NCI-H82 (cell line): ENCODE measurements at regions not wholly inside any gene's neighbourhood (a gene's known extent, or its start where the extent isn't known, plus 50 kb on each side); places are given as distances from the start of the nearest gene placed in this dataset.

Source experiments
- DNase-seq: peaks from one replicate; lab custom pipeline; 2025; lab: John Stamatoyannopoulos, UW

DNA sequence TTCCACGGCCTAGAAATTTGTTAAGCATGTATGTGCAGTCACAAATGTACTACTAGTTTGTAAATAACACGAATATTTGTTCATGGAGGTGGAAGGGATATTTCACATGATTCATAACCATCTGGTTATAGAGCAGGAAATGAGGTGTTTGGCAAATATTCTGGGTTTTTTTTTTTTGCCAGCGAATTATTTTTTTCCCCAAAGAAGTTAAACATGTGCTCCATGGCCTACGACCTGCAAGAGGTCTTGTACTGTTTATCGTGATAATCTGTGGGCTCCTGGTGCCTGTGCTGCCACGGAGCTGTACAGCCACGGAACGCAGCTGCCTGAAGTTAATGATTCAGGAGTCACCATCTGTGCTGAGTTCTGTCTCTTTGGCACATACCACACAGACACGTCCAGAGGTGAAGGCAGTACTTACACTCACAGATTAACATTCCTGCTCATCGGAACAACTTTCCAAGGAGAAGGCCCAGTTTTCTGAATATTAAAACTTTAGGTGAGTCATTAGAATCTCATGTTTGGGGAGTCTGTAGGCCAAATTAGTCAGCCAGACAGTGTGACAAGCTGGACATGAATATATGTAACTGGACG lies 156.3 kb downstream of the TMX1 start:
- DNase-seq, result peak; percentile 80

- no peak for DNase-seq
Measured at GRCh38 chr14:51398898-51399297, 158.9 kb downstream of the TMX1 start.

DNA sequence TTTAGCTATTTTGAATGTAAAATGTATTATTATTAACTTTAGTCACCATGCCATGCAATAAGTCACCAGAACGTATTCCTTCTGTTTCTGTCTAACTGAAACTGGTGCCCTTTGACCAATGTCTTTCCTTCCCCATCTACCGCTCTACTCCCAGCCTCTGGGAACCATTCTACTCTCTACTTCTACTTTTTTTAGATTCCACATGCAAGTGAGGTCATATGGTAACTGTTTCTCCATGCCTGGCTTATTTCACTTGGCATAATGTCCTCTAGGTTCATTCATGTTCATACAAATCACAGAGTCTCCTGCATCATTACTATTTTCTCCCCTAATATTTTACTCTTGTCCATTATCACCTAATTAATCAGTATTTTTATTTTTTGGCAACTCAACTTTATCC lies 160.1 kb downstream of the TMX1 start:
- DNase-seq, result no peak

DNA sequence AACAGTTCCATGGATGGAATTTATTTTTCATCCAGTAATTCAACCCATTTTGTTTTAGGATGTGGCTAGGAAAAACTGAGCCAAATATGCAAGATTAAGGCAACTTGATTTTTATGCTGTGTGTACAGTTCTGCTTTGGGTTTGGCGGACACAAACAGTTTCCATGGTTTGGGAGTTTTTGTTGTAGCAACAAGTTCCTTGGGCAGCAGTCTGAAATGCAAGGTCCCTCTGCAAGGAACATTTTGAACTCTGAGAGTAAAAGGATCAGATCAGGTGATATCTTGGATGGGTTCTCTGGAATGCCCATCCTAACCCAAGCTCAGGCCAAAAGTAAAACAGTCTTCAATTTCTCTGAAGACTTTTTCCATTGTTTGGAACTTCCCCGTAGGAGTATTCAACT lies 161.2 kb downstream of the TMX1 start:
- no peak for DNase-seq

DNA sequence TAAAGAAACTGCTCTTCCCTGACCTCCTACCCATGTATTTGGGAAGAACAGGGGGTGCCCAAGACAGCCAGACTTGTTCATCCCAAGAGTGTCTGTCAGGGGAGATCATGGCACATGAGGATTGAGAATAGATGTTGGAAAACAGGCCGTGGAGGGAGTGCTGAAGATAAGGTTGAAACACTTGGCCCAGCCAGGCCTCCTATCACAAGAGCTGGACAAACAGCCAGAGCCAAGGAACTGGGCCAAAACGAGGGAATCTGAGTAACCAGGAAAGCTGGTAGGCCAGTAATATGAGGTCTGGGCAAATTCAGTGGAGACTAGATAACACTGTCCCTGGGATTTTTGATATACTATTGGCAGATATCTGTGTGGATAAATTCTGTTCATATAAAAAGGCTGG lies 161.7 kb downstream of the TMX1 start:
- no peak for DNase-seq

- DNase-seq, result no peak
Measured at GRCh38 chr14:51410897-51411296, 170.8 kb downstream of the TMX1 start.

- DNase-seq, result no peak
Measured at GRCh38 chr14:51419685-51420084, 179.6 kb downstream of the TMX1 start.

- no peak for DNase-seq
Measured at GRCh38 chr14:51422704-51423103, 182.7 kb downstream of the TMX1 start.

GRCh38 chr14:51424041-51424440 lies 184.0 kb downstream of the TMX1 start:
- DNase-seq, result no peak

- DNase-seq, result no peak
Measured at GRCh38 chr14:51424561-51425251, 184.7 kb downstream of the TMX1 start.

DNA sequence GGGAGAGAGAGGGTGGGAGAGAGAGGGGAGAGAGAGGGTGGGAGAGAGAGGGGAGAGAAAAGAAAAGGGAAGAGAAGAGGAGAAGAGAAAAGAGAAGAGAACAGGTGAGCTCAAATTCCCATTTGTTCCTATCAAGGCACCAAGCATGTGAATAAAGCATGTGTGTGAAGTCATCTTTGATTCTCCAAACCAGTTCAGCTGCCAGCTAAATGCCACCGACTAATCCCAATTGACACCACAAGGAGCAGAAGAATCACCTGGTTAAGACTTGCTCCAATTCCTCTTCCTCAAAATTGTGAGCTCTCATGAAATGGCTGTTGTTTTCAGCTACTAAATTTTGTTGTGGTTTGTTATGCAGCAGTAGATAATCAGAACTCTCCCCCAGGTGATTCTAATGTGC lies 188.9 kb downstream of the TMX1 start:
- DNase-seq, result no peak

GRCh38 chr14:51430079-51430478 lies 190.0 kb downstream of the TMX1 start:
- DNase-seq, result no peak

DNA sequence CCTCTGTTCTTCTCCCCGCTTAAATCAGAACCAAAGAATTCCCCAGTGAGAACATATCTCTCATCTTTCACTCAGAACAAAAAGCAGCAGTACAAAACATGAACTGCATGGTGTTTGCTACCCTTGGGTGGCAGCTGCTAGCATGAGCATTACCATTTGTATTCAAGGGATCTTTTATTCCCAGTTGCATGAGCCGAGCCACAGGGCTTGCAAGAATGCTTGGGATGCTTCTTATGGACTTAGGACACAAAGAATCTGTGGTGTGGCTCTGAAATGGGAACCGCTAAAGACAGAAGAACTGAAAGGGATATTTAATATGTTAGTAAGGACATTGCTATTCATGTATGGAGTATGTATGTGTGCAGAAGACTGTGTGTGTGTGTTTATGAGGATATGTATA lies 190.6 kb downstream of the TMX1 start:
- no peak for DNase-seq

DNA sequence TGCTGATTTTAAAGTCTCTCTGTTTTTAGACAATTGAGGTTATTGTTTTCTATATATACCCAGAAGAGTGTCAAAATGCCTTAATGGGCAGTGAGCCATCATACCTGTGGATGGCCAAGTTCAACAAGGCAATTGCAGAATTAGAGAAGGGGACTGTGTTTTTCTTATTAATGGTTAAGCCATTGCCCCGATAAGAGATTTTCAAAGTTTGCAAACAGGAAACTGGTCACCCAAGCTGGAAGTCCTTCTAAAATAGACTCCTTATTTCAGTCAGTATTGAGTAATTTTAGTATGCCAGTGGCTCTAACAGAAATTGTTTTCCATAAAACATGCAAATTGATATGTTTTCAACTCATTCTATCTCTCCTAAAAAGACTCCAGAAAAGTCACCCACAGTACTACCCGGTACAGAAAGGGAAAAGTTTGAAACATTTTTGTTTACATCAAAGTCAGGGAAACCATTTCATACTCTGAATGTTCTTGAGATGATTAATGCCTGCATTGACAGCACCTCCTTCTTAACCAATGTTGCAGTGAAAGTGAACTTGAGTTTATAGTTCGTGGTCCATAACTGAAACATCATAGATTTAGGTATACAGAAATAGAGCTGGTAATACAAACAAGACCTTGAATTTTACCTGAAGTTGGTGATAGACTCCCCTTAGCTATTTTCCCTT lies 191.1 kb downstream of the TMX1 start:
- DNase-seq, result no peak

DNA sequence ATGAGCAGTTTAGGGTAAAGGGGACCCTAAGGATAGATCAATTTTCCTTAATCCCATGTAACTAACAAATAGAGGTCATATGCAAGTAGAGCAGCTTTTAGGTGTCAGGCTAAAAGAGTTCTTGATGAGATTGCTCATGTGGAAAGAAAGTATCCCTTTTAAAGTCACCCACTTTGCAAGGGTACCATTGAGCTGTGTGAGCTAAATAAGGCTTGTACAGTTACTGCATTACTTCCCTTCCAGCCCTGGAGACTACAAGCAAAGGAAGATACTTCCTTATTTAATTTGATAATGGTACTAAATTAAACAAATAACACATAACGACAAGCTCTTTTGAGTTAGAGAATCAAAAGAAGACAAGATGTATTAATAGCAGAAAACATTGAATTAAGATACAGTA lies 191.7 kb downstream of the TMX1 start:
- no peak for DNase-seq

GRCh38 chr14:51432302-51432948 lies 192.4 kb downstream of the TMX1 start:
- DNase-seq, result no peak

DNA sequence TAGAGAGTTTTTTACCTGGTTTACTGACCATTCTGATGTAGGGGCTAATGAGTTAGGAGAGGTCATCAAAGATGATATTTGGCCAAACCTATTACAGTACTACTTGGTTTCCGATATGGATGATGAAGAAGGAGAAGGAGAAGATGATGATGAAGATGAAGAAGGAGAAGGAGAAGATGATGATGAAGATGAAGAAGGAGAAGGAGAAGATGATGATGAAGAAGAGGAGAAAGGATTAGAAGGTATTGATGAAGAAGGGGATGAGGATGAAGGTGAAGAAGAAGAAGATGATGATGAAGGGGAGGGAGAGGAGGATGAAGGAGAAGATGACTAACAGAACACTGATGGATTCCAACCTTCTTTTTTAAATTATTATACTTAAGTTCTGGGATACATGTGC lies 196.6 kb downstream of the TMX1 start:
- DNase-seq, result no peak

DNA sequence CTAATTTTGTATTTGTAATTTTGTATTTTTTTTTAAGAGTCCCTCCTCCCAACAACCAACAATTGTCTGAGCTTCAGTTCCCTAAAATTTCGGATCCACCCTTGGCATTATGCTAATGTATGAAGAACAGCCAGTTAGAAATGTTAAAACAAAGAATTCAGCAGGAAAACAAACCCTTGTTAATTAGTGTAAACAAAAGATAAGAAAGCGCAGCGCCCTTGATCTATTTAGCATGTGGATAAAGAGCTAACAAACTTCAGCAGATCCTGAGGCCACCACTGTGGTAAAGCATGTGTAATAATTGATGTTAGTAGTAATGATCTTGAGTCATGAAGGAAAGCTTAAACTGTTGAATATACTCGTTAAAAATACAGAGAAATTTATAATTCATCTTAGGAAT lies 199.8 kb downstream of the TMX1 start:
- no peak for DNase-seq

DNA sequence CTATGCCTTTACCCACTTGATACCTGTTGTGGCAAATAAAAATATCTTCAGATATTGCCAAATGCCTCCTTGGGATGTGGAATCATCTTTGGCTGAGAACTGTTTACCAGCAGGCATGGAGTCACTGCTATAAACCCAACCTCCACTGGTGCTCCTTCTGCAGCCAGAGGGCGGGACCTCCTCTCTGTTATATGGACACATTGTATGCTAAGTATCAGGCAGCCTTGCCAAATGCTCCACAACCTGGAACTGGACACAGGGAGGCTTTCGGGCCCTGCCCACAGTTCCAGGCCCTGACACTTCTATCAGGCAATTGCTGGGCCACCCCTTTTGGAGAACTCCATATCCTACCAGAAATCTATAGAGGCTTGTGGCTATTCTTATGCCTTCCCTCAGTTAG lies 201.0 kb downstream of the TMX1 start:
- DNase-seq, result no peak

DNA sequence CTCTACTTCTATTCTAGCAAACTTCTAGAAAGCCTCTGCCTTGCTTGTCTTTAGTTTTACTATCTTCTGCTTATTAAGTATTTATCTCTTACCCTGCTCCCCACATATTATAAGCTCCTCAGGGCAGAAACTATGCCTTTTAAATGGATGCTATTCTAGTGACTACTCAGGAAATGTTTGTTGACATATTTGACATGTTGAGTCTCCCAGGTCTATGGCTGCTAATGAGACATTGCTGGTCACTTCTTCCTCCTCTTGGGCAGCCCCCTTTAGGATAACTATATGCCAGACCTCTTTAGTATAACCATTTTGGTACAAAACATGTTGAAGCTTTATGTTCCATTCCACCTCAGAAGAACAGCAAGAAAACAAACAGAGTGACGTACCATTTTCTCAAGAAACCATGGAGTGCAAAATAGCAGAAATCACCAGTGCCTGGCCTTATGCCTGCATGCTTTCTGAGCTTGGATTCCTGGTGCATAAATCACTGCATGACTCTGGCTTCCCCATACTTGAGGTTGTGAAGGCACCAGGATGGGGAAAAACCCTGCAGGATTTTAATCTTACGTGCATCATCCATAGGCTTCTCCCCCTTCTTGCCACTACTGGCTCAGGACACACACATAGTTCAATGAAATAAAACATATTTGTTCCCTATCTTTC lies 202.6 kb downstream of the TMX1 start:
- no peak for DNase-seq

DNA sequence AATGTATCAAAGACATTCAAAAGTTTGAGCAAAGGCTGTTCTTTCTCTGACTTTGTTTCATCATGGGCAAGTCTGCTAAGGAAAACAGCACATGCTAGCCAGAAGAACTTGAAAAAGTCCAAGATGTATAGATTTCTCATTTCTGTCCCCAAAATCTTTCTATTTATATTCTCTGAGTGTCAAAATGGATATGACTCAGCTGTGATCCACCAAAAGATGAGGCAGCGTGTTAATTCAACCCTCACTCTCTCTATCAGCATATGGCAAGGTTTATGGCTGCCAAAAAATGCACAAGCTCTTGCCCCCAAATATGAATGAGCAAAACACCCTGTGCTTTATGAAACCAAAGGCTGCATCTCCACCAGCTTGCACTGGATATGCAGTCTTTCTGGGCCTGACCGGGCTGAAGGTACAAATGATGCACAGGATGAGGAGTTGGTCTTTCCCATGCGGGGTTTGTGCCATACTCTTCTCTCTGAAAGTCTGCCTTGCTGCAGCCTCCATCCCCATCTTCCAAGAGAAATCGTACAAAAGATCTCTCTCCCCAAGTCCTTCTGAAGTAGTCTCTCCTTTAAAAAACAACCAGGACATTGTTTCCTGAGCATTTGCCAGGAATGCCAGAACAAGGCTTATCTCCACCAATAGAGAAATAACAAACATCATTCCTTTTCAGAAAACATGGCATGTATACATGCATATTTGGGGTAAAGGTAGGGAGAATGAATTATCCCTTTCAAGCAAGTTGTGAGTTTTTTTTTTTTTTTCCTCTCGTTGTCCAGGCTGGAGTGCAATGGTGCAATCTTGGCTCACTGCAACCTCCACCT lies 203.4 kb downstream of the TMX1 start:
- DNase-seq, result no peak
